ENCODE measurements at regions not wholly inside any gene's neighbourhood (a gene's known extent, or its start where the extent isn't known, plus 50 kb on each side); places are given as distances from the start of the nearest gene placed in this dataset.

DNA sequence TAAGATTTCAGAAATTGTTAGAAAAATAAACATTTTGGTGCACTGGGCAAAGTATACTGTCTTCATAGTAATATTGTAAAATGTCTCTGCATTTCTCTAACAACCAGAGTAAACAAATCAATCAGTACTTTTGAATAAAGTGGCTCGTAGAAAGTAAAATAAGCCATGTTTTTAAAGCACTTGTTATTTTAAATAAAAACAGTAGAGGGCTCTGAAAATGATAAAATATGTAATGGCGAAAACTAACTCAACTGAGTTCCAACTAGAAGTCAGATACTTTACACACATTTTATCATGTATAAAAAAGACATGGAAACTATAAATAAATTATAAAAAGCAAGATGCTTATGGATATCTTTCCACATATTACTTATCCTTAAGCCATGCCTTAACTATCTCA lies 1134.4 kb downstream of the PDHA2 start:
- H3K4me3 ChIP-seq (ENCODE audit: low read length): no peak overlapping the region
- H3K36me3 ChIP-seq (ENCODE audit: control insufficient read depth in 2 of 3, insufficient read depth in 3 of 3, low read length in 3 of 3): no peaks in the 10 kb centered on the region
- Mint-ChIP-seq H3K4me1 (no peaks in the 10 kb centered on the region), H3K4me3 (no peak overlapping the region), H3K36me3 (no peaks in the 10 kb centered on the region), H3K27ac (no peak overlapping the region), H3K9me3 (peaks cover 0 to 8% (median 3%) of the 10 kb centered on the region in 11 donors), H3K27me3 (no peaks in the 10 kb centered on the region)
- CTCF ChIA-PET: no interaction called here
- H3K9me3 ChIP-seq (ENCODE audit: control insufficient read depth in 2 of 3, low read length in 3 of 3): no peaks in the 10 kb centered on the region
- no peaks in the 10 kb centered on the region for H3K27me3 ChIP-seq (ENCODE audit: control insufficient read depth in 2 of 2, insufficient read depth in 2 of 2, low read length in 2 of 2)
- H3K27ac ChIP-seq (ENCODE audit: low read depth, low read length): no peak overlapping the region
- intact Hi-C loops (cut with micrococcal nuclease): no loop called here
- no peak for ATAC-seq
- POLR2A ChIA-PET: no interaction called here
- DNase-seq: no peak
- no peaks in the 10 kb centered on the region for H3K4me1 ChIP-seq (ENCODE audit: control insufficient read depth in 2 of 2, insufficient read depth in 2 of 2, low read length in 2 of 2)

DNA sequence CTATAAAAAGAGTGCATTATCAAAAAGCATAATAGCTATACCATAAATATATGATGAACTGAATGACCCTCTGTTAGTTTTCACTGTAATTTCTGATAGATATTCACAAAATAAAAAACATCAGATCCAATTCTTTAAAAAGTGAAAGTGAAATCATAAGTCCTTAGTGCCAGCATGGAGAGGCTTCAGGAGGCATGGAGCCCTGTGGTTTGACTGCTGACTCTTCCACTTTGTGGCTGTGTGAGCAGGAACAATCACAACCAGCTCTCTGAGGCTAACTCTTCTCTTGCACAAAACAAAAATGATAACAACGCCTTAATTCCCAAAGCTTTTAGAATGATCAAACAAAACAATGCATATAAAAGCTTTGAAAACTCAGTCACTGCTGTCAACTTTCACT lies 1143.9 kb downstream of the PDHA2 start:
- intact Hi-C loops (cut with micrococcal nuclease): no loop called here
- no peaks in the 10 kb centered on the region for H3K4me1 ChIP-seq (ENCODE audit: control insufficient read depth in 2 of 2, insufficient read depth in 2 of 2, low read length in 2 of 2)
- ATAC-seq (no peak), DNase-seq (no peak)
- Mint-ChIP-seq H3K4me1 (no peaks in the 10 kb centered on the region), H3K27me3 (no peaks in the 10 kb centered on the region), H3K4me3 (no peak overlapping the region), H3K27ac (no peak overlapping the region), H3K9me3 (peaks cover 0 to 8% (median 4%) of the 10 kb centered on the region in 11 donors), H3K36me3 (no peaks in the 10 kb centered on the region)
- H3K4me3 ChIP-seq (ENCODE audit: low read length): no peak overlapping the region
- H3K27ac ChIP-seq (ENCODE audit: low read depth, low read length): no peak overlapping the region
- H3K36me3 ChIP-seq (ENCODE audit: control insufficient read depth in 2 of 3, insufficient read depth in 3 of 3, low read length in 3 of 3): no peaks in the 10 kb centered on the region
- no peaks in the 10 kb centered on the region for H3K9me3 ChIP-seq (ENCODE audit: control insufficient read depth in 2 of 3, low read length in 3 of 3)
- H3K27me3 ChIP-seq (ENCODE audit: control insufficient read depth in 2 of 2, insufficient read depth in 2 of 2, low read length in 2 of 2): no peaks in the 10 kb centered on the region
- ChIA-PET CTCF (no interaction called here), POLR2A (no interaction called here)

DNA sequence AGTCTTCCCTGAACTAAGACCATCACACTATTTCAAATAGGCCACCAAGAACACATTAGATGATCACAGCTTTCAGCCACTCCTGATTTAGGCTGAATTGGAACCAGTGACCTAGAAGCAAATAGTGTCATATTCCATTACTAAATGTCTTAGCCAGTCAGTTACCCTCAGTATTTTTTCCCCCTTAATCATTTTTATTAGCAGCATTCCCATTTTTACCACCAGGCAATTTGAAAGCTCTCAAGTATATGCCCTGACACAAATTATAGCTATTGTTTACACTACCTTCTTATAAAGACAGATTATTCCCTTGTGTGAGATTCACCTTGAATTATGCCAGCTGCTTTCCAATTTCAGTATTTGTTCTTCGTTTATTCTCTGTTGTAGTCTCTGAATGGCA lies 1146.9 kb downstream of the PDHA2 start:
- Histone ChIP-seq H3K36me3 (ENCODE audit: control insufficient read depth in 2 of 3, insufficient read depth in 3 of 3, low read length in 3 of 3) (no peaks in the 10 kb centered on the region), H3K27ac (ENCODE audit: low read depth, low read length) (no peak overlapping the region), H3K9me3 (ENCODE audit: control insufficient read depth in 2 of 3, low read length in 3 of 3) (no peaks in the 10 kb centered on the region), H3K4me3 (ENCODE audit: low read length) (no peak overlapping the region), H3K4me1 (ENCODE audit: control insufficient read depth in 2 of 2, insufficient read depth in 2 of 2, low read length in 2 of 2) (no peaks in the 10 kb centered on the region), H3K27me3 (ENCODE audit: control insufficient read depth in 2 of 2, insufficient read depth in 2 of 2, low read length in 2 of 2) (no peaks in the 10 kb centered on the region)
- no peaks in the 10 kb centered on the region for H3K36me3 Mint-ChIP-seq
- no peak for ATAC-seq
- no peak overlapping the region for H3K27ac Mint-ChIP-seq
- no peak overlapping the region for H3K4me3 Mint-ChIP-seq
- H3K9me3 Mint-ChIP-seq: peaks cover 0 to 7% (median 2%) of the 10 kb centered on the region in 11 donors
- H3K4me1 Mint-ChIP-seq: no peaks in the 10 kb centered on the region
- ChIA-PET POLR2A (no interaction called here), CTCF (no interaction called here)
- intact Hi-C loops (cut with micrococcal nuclease): no loop called here
- H3K27me3 Mint-ChIP-seq: no peaks in the 10 kb centered on the region
- DNase-seq: no peak

DNA sequence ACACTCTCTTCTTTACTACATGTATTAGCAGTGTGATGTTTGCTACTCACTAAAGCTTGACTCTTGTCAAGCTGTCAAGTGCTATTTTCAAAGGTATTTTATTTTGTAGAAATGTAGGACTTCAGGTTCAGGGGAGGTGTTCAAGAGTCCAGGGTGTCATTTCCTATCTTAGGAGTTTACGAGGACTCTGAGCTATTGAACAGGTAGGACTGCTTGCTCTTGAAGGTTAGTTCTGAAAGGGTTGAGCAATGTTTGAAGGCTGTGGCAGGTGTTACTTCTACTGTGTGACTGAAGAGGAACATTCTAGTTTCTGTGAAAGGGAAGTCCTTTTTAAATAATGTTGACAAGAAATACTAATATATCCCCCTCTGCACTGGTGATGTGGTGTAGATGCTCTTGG lies 1151.2 kb downstream of the PDHA2 start:
- Mint-ChIP-seq H3K4me3 (no peak overlapping the region), H3K4me1 (no peaks in the 10 kb centered on the region), H3K27me3 (no peaks in the 10 kb centered on the region), H3K36me3 (no peaks in the 10 kb centered on the region), H3K27ac (no peak overlapping the region), H3K9me3 (peaks cover 0 to 14% (median 5%) of the 10 kb centered on the region in 11 donors)
- Histone ChIP-seq H3K4me1 (ENCODE audit: control insufficient read depth in 2 of 2, insufficient read depth in 2 of 2, low read length in 2 of 2) (no peaks in the 10 kb centered on the region), H3K9me3 (ENCODE audit: control insufficient read depth in 2 of 3, low read length in 3 of 3) (no peaks in the 10 kb centered on the region), H3K4me3 (ENCODE audit: low read length) (no peak overlapping the region), H3K36me3 (ENCODE audit: control insufficient read depth in 2 of 3, insufficient read depth in 3 of 3, low read length in 3 of 3) (no peaks in the 10 kb centered on the region), H3K27ac (ENCODE audit: low read depth, low read length) (no peak overlapping the region), H3K27me3 (ENCODE audit: control insufficient read depth in 2 of 2, insufficient read depth in 2 of 2, low read length in 2 of 2) (no peaks in the 10 kb centered on the region)
- POLR2A ChIA-PET: no interaction called here
- DNase-seq (no peak), ATAC-seq (no peak)
- intact Hi-C loops (cut with micrococcal nuclease): no loop called here
- CTCF ChIA-PET: no interaction called here

DNA sequence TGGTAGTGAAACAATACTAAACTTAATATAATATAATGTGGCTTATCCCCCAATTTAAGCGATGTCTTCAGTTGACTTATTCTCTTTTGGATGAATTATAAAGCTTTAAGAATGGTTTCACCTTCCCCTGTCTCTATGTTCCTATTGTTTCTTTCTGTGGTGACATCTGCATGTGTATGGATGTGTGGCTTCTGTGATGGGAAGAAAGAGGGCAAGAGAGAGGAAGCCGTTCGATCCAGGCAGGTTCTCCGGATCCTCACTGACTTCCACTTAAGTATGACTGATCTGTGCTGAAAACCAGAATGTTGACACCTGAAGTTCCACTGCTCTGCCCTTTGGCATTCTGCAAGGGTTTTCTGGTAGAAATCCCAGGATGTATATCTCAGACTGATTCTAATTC lies 1150.8 kb downstream of the STPG2 start:
- ChIA-PET POLR2A (no interaction called here), CTCF (no interaction called here)
- H3K9me3 ChIP-seq (ENCODE audit: control insufficient read depth in 2 of 3, low read length in 3 of 3): no peaks in the 10 kb centered on the region
- no peak overlapping the region for H3K27ac ChIP-seq (ENCODE audit: low read depth, low read length)
- Mint-ChIP-seq H3K36me3 (no peaks in the 10 kb centered on the region), H3K27me3 (no peaks in the 10 kb centered on the region), H3K4me3 (no peak overlapping the region), H3K4me1 (no peaks in the 10 kb centered on the region), H3K9me3 (peaks cover 0 to 12% (median 3%) of the 10 kb centered on the region in 11 donors), H3K27ac (no peak overlapping the region)
- intact Hi-C loops (cut with micrococcal nuclease): no loop called here
- no peak overlapping the region for H3K4me3 ChIP-seq (ENCODE audit: low read length)
- no peak for ATAC-seq
- no peak for DNase-seq
- no peaks in the 10 kb centered on the region for H3K4me1 ChIP-seq (ENCODE audit: control insufficient read depth in 2 of 2, insufficient read depth in 2 of 2, low read length in 2 of 2)
- no peaks in the 10 kb centered on the region for H3K27me3 ChIP-seq (ENCODE audit: control insufficient read depth in 2 of 2, insufficient read depth in 2 of 2, low read length in 2 of 2)
- H3K36me3 ChIP-seq (ENCODE audit: control insufficient read depth in 2 of 3, insufficient read depth in 3 of 3, low read length in 3 of 3): no peaks in the 10 kb centered on the region

DNA sequence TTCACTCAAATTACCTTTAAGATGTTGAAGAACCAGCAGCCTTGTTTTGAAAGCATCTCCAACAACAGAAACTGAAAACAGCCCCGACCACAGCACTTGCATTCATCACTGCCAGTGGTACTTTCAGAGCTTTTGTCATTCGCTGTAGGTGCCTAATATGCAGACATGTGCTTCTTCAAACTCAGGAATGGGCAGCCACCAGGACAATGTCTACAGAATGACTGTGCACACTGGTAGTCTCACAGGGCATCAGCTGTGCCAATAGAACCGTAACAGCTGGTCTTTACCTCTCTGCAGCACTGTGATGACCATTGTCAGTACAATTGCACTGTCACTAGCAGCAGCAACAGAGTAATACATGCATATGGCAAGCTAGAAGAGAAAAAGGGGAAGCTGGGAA lies 1149.7 kb downstream of the STPG2 start:
- ATAC-seq (no peak), DNase-seq (no peak)
- H3K27me3 ChIP-seq (ENCODE audit: control insufficient read depth in 2 of 2, insufficient read depth in 2 of 2, low read length in 2 of 2): no peaks in the 10 kb centered on the region
- no peaks in the 10 kb centered on the region for H3K4me1 ChIP-seq (ENCODE audit: control insufficient read depth in 2 of 2, insufficient read depth in 2 of 2, low read length in 2 of 2)
- no peak overlapping the region for H3K4me3 ChIP-seq (ENCODE audit: low read length)
- H3K27ac ChIP-seq (ENCODE audit: low read depth, low read length): no peak overlapping the region
- H3K4me1 Mint-ChIP-seq: no peaks in the 10 kb centered on the region
- no peaks in the 10 kb centered on the region for H3K27me3 Mint-ChIP-seq
- H3K36me3 Mint-ChIP-seq: no peaks in the 10 kb centered on the region
- intact Hi-C loops (cut with micrococcal nuclease): no loop called here
- H3K9me3 ChIP-seq (ENCODE audit: control insufficient read depth in 2 of 3, low read length in 3 of 3): no peaks in the 10 kb centered on the region
- H3K36me3 ChIP-seq (ENCODE audit: control insufficient read depth in 2 of 3, insufficient read depth in 3 of 3, low read length in 3 of 3): no peaks in the 10 kb centered on the region
- ChIA-PET CTCF (no interaction called here), POLR2A (no interaction called here)
- H3K9me3 Mint-ChIP-seq: peaks cover 0 to 12% (median 3%) of the 10 kb centered on the region in 11 donors
- no peak overlapping the region for H3K27ac Mint-ChIP-seq
- no peak overlapping the region for H3K4me3 Mint-ChIP-seq

DNA sequence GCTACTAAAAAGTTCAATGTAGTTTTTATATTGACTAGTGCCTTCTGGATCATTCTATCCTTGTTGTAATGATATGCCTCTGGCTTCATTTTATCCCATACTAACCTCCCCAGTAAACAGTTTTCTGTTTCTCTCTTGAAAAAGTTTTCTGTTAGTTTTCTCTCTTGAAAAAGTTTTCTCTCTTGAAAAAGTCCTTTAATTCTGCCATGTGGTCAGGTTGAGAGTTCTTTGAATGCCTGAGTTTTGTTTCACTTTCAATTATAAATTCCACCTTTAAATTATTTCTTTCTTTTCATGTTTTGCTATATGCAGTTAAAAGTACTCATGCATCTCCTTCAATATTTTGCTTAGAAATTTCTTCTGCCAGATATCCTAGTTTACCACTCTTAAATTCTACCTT lies 1139.6 kb downstream of the STPG2 start:
- H3K9me3 Mint-ChIP-seq: peaks cover 0 to 20% (median 0%) of the 10 kb centered on the region in 11 donors
- no peak for ATAC-seq
- H3K4me3 Mint-ChIP-seq: no peak overlapping the region
- H3K27ac Mint-ChIP-seq: no peak overlapping the region
- Histone ChIP-seq H3K36me3 (ENCODE audit: control insufficient read depth in 2 of 3, insufficient read depth in 3 of 3, low read length in 3 of 3) (no peaks in the 10 kb centered on the region), H3K27ac (ENCODE audit: low read depth, low read length) (no peak overlapping the region), H3K9me3 (ENCODE audit: control insufficient read depth in 2 of 3, low read length in 3 of 3) (no peaks in the 10 kb centered on the region), H3K27me3 (ENCODE audit: control insufficient read depth in 2 of 2, insufficient read depth in 2 of 2, low read length in 2 of 2) (no peaks in the 10 kb centered on the region), H3K4me3 (ENCODE audit: low read length) (no peak overlapping the region), H3K4me1 (ENCODE audit: control insufficient read depth in 2 of 2, insufficient read depth in 2 of 2, low read length in 2 of 2) (no peaks in the 10 kb centered on the region)
- intact Hi-C loops (cut with micrococcal nuclease): no loop called here
- no peaks in the 10 kb centered on the region for H3K27me3 Mint-ChIP-seq
- no peak for DNase-seq
- CTCF ChIA-PET: no interaction called here
- no peaks in the 10 kb centered on the region for H3K4me1 Mint-ChIP-seq
- POLR2A ChIA-PET: no interaction called here
- H3K36me3 Mint-ChIP-seq: no peaks in the 10 kb centered on the region

Measured in naive thymus-derived CD4-positive, alpha-beta T cell (primary cell).